ENCODE measurements at regions not wholly inside any gene's neighbourhood (a gene's known extent, or its start where the extent isn't known, plus 50 kb on each side); places are given as distances from the start of the nearest gene placed in this dataset.

GRCh38 chr18:59801576-59801975 lies 98.2 kb upstream of the PMAIP1 start:
- Histone ChIP-seq H4K8ac (ENCODE audit: low read depth, low read length) (no peak overlapping the region), H2AFZ (ENCODE audit: low read length) (no peak overlapping the region), H3K36me3 (replicated peaks in 1 of 2; ENCODE audit: control insufficient read depth in 2 of 2, insufficient read depth in 2 of 2, low read length in 2 of 2) (no peaks in the 10 kb centered on the region), H3K18ac (ENCODE audit: low read length) (no peak overlapping the region), H3K14ac (ENCODE audit: low read length) (no peak overlapping the region), H3K4me1 (ENCODE audit: control insufficient read depth in 2 of 2, insufficient read depth in 1 of 2, low read depth in 1 of 2, low read length in 2 of 2) (no peaks in the 10 kb centered on the region), H2BK15ac (ENCODE audit: low read length) (no peak overlapping the region), H3K4me3 (ENCODE audit: low read length in 2 of 2) (no peak overlapping the region), H3K4ac (ENCODE audit: low read length) (no peak overlapping the region), H2BK12ac (ENCODE audit: low read length) (no peak overlapping the region), H3K4me2 (ENCODE audit: insufficient read depth, low read length, poor library complexity, severe bottlenecking) (no peak overlapping the region), H2AK5ac (ENCODE audit: low read depth, low read length) (no peak overlapping the region), H3K27ac (replicated peaks; ENCODE audit: low read length) (no peak overlapping the region), H3K27me3 (ENCODE audit: control insufficient read depth in 3 of 3, insufficient read depth in 3 of 3, low read depth in 1 of 3, low read length in 3 of 3) (no peaks in the 10 kb centered on the region), H3K9ac (ENCODE audit: low read depth, low read length, poor library complexity) (no peak overlapping the region), H2BK120ac (ENCODE audit: low read depth, low read length) (no peak overlapping the region), H4K91ac (ENCODE audit: low read depth, low read length, poor library complexity) (no peak overlapping the region), H3K9me3 (replicated peaks in 1 of 2; ENCODE audit: control insufficient read depth in 2 of 2, insufficient read depth in 1 of 2, low read depth in 1 of 2, low read length in 2 of 2) (no peaks in the 10 kb centered on the region), H3K23ac (ENCODE audit: low read depth, low read length, poor library complexity) (no peak overlapping the region), H2BK5ac (ENCODE audit: low read length) (no peak overlapping the region), H3K79me1 (ENCODE audit: low read depth, low read length) (no peaks in the 10 kb centered on the region)
- WGBS, 2 donors (ENCODE audit: extremely low coverage in 2 of 2, insufficient read length in 2 of 2, insufficient replicate concordance in 1 of 2) = no CpG with 5 or more reads among the region's 6 CpGs
- DNase-seq (ENCODE audit: low spot score) = no peak

DNA sequence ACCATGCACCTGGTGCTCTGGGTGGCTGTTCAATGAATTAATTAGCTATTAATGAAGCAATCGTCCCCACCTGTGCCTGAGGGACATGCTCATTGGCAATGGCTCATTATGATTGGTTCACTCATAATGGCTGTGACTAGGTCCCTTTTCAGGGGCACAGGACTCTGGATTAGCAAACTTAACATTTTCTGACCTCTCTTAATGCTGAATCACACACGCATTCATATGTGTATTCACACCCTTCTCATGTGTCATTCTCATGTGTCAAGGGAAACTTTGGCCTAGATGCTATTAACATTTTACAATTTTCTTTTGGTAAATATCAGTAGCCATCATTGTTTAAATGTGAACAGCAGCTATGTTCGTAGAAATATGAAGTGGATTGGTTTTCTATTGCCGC lies 98.9 kb upstream of the PMAIP1 start:
- no peak for DNase-seq (ENCODE audit: low spot score)
- no peaks in the 10 kb centered on the region for H3K9me3 ChIP-seq (replicated peaks in 1 of 2; ENCODE audit: control insufficient read depth in 2 of 2, insufficient read depth in 1 of 2, low read depth in 1 of 2, low read length in 2 of 2)
- no peak overlapping the region for H2BK5ac ChIP-seq (ENCODE audit: low read length)
- H3K27me3 ChIP-seq (ENCODE audit: control insufficient read depth in 3 of 3, insufficient read depth in 3 of 3, low read depth in 1 of 3, low read length in 3 of 3) = no peaks in the 10 kb centered on the region
- H2BK120ac ChIP-seq (ENCODE audit: low read depth, low read length) = no peak overlapping the region
- H4K8ac ChIP-seq (ENCODE audit: low read depth, low read length) = no peak overlapping the region
- H3K36me3 ChIP-seq (replicated peaks in 1 of 2; ENCODE audit: control insufficient read depth in 2 of 2, insufficient read depth in 2 of 2, low read length in 2 of 2) = no peaks in the 10 kb centered on the region
- H3K9ac ChIP-seq (ENCODE audit: low read depth, low read length, poor library complexity) = no peak overlapping the region
- H2BK15ac ChIP-seq (ENCODE audit: low read length) = no peak overlapping the region
- no peak overlapping the region for H3K18ac ChIP-seq (ENCODE audit: low read length)
- no peaks in the 10 kb centered on the region for H3K4me1 ChIP-seq (ENCODE audit: control insufficient read depth in 2 of 2, insufficient read depth in 1 of 2, low read depth in 1 of 2, low read length in 2 of 2)
- no peak overlapping the region for H2AFZ ChIP-seq (ENCODE audit: low read length)
- H3K23ac ChIP-seq (ENCODE audit: low read depth, low read length, poor library complexity) = no peak overlapping the region
- H3K4me3 ChIP-seq (ENCODE audit: low read length in 2 of 2) = no peak overlapping the region
- H4K91ac ChIP-seq (ENCODE audit: low read depth, low read length, poor library complexity) = no peak overlapping the region
- H2AK5ac ChIP-seq (ENCODE audit: low read depth, low read length) = no peak overlapping the region
- no peak overlapping the region for H2BK12ac ChIP-seq (ENCODE audit: low read length)
- H3K14ac ChIP-seq (ENCODE audit: low read length) = no peak overlapping the region
- H3K79me1 ChIP-seq (ENCODE audit: low read depth, low read length) = no peaks in the 10 kb centered on the region
- H3K27ac ChIP-seq (replicated peaks; ENCODE audit: low read length) = no peak overlapping the region
- no peak overlapping the region for H3K4ac ChIP-seq (ENCODE audit: low read length)
- H3K4me2 ChIP-seq (ENCODE audit: insufficient read depth, low read length, poor library complexity, severe bottlenecking) = no peak overlapping the region
- WGBS, 2 donors (ENCODE audit: extremely low coverage in 2 of 2, insufficient read length in 2 of 2, insufficient replicate concordance in 1 of 2) = no CpG with 5 or more reads among the region's 4 CpGs

DNA sequence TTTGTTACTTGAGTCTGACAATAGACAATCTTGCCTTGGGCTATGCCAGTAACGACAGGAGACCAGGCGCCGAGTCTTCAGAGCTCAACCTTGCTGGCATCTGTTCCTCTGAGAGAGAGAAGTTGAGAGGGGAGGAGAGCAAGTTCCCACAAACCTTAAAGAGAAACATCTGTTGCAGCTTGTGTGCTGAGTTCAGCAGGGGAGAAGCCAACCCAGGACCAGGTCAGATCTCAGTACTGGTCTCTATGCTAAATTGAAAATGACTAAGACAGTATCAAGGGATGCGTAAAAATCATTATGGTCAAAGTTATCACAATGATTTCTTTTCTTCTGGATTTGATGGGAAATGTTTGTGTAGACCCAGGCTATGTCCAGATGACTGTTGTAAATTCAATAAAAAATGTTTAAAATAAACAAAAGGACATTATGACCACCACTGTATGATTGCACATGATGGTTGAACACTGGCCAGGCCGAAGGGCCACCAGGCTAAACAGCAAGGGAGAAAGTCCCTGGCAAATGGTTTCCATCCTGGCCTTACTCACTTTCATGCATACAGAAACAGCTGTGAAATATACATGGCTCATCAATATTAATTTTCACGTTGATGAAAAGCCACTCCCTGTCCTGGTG lies 100.3 kb upstream of the PMAIP1 start:
- no peak overlapping the region for H3K23ac ChIP-seq (ENCODE audit: low read depth, low read length, poor library complexity)
- no CpG with 5 or more reads among the region's 6 CpGs for WGBS, 2 donors (ENCODE audit: extremely low coverage in 2 of 2, insufficient read length in 2 of 2, insufficient replicate concordance in 1 of 2)

DNA sequence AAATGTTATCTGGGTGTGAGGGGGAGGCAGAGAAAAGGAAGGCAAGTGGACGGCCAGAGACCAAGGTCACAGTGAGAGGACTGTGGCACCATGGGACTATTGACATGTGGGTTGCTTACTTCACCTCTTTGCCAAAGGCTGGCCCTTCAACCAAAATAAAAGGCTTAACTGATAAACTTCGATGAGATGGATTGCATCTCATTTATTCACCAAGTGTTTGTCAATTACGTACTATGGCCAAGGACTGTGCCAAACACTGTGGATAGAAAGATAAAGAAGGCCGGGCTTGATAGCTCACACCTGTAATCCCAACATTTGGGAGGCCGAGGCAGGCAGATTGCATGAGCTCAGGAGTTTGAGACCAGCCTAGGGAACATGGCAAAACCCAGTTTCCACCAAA lies 98.7 kb upstream of the CCBE1 start:
- no peak overlapping the region for H3K4me2 ChIP-seq (ENCODE audit: insufficient read depth, low read length, poor library complexity, severe bottlenecking)
- no peak overlapping the region for H2BK12ac ChIP-seq (ENCODE audit: low read length)
- no peak overlapping the region for H2BK5ac ChIP-seq (ENCODE audit: low read length)
- no peak overlapping the region for H2AK5ac ChIP-seq (ENCODE audit: low read depth, low read length)
- H3K79me1 ChIP-seq (ENCODE audit: low read depth, low read length) = no peaks in the 10 kb centered on the region
- H3K18ac ChIP-seq (ENCODE audit: low read length) = no peak overlapping the region
- no peak overlapping the region for H2BK120ac ChIP-seq (ENCODE audit: low read depth, low read length)
- H3K27me3 ChIP-seq (ENCODE audit: control insufficient read depth in 3 of 3, insufficient read depth in 3 of 3, low read depth in 1 of 3, low read length in 3 of 3) = no peaks in the 10 kb centered on the region
- WGBS, 2 donors (ENCODE audit: extremely low coverage in 2 of 2, insufficient read length in 2 of 2, insufficient replicate concordance in 1 of 2) = no CpG with 5 or more reads among the region's 5 CpGs
- H3K36me3 ChIP-seq (replicated peaks in 1 of 2; ENCODE audit: control insufficient read depth in 2 of 2, insufficient read depth in 2 of 2, low read length in 2 of 2) = no peaks in the 10 kb centered on the region
- no peak overlapping the region for H4K91ac ChIP-seq (ENCODE audit: low read depth, low read length, poor library complexity)
- H3K27ac ChIP-seq (replicated peaks; ENCODE audit: low read length) = no peak overlapping the region
- H2BK15ac ChIP-seq (ENCODE audit: low read length) = no peak overlapping the region
- H3K9me3 ChIP-seq (replicated peaks in 1 of 2; ENCODE audit: control insufficient read depth in 2 of 2, insufficient read depth in 1 of 2, low read depth in 1 of 2, low read length in 2 of 2) = no peaks in the 10 kb centered on the region
- no peaks in the 10 kb centered on the region for H3K4me1 ChIP-seq (ENCODE audit: control insufficient read depth in 2 of 2, insufficient read depth in 1 of 2, low read depth in 1 of 2, low read length in 2 of 2)
- no peak overlapping the region for H2AFZ ChIP-seq (ENCODE audit: low read length)
- H3K9ac ChIP-seq (ENCODE audit: low read depth, low read length, poor library complexity) = no peak overlapping the region
- H3K4ac ChIP-seq (ENCODE audit: low read length) = no peak overlapping the region
- H3K14ac ChIP-seq (ENCODE audit: low read length) = no peak overlapping the region
- H4K8ac ChIP-seq (ENCODE audit: low read depth, low read length) = no peak overlapping the region
- H3K23ac ChIP-seq (ENCODE audit: low read depth, low read length, poor library complexity) = no peak overlapping the region
- H3K4me3 ChIP-seq (ENCODE audit: low read length in 2 of 2) = no peak overlapping the region
- DNase-seq (ENCODE audit: low spot score) = no peak

More for the DNA sequence above, 100.3 kb upstream of the PMAIP1 start:
- no peak overlapping the region for H3K14ac ChIP-seq (ENCODE audit: low read length)
- no peak overlapping the region for H2AFZ ChIP-seq (ENCODE audit: low read length)
- no peak overlapping the region for H2BK120ac ChIP-seq (ENCODE audit: low read depth, low read length)
- H3K36me3 ChIP-seq (replicated peaks in 1 of 2; ENCODE audit: control insufficient read depth in 2 of 2, insufficient read depth in 2 of 2, low read length in 2 of 2) = no peaks in the 10 kb centered on the region
- H3K27me3 ChIP-seq (ENCODE audit: control insufficient read depth in 3 of 3, insufficient read depth in 3 of 3, low read depth in 1 of 3, low read length in 3 of 3) = no peaks in the 10 kb centered on the region
- H2AK5ac ChIP-seq (ENCODE audit: low read depth, low read length) = no peak overlapping the region
- H3K4ac ChIP-seq (ENCODE audit: low read length) = no peak overlapping the region
- H3K79me1 ChIP-seq (ENCODE audit: low read depth, low read length) = no peaks in the 10 kb centered on the region
- H3K9ac ChIP-seq (ENCODE audit: low read depth, low read length, poor library complexity) = no peak overlapping the region
- H3K18ac ChIP-seq (ENCODE audit: low read length) = no peak overlapping the region
- H3K4me3 ChIP-seq (ENCODE audit: low read length in 2 of 2) = no peak overlapping the region
- H3K9me3 ChIP-seq (replicated peaks in 1 of 2; ENCODE audit: control insufficient read depth in 2 of 2, insufficient read depth in 1 of 2, low read depth in 1 of 2, low read length in 2 of 2) = no peaks in the 10 kb centered on the region
- H2BK15ac ChIP-seq (ENCODE audit: low read length) = no peak overlapping the region
- H2BK12ac ChIP-seq (ENCODE audit: low read length) = no peak overlapping the region
- no peak overlapping the region for H3K27ac ChIP-seq (replicated peaks; ENCODE audit: low read length)
- no peak overlapping the region for H2BK5ac ChIP-seq (ENCODE audit: low read length)
- H4K8ac ChIP-seq (ENCODE audit: low read depth, low read length) = no peak overlapping the region
- H3K4me2 ChIP-seq (ENCODE audit: insufficient read depth, low read length, poor library complexity, severe bottlenecking) = no peak overlapping the region
- H4K91ac ChIP-seq (ENCODE audit: low read depth, low read length, poor library complexity) = no peak overlapping the region
- no peaks in the 10 kb centered on the region for H3K4me1 ChIP-seq (ENCODE audit: control insufficient read depth in 2 of 2, insufficient read depth in 1 of 2, low read depth in 1 of 2, low read length in 2 of 2)
- no peak for DNase-seq (ENCODE audit: low spot score)
